Testis (tissue), 2 donors: ENCODE measurements at regions not wholly inside any gene's neighbourhood (a gene's known extent, or its start where the extent isn't known, plus 50 kb on each side); places are given as distances from the start of the nearest gene placed in this dataset.
"Not testable (repeated sequence)": the region's sequence is repeated elsewhere in the genome, so short reads cannot be mapped to it uniquely, and the experiment has no call there.

Source experiments
- POLR2A ChIP-seq: fragments of 450-650 bp; IDR thresholded peaks from one replicate; pipeline ENCODE4 v1.6.1; 2017; ENCODE audit warnings: antibody characterized with exemption, mild to moderate bottlenecking, moderate library complexity
- TF ChIP-seq, protein P1 (sequence below), 3 experiments: fragments of 450-650 bp in 2 of 3; fragments of 200-600 bp in 1 of 3; sonication (generic) in 1 of 3; IDR thresholded peaks; one replicate each; pipeline ENCODE4 v1.5.1; 2016 to 2019; ENCODE audit warnings: antibody characterized with exemption in 3 of 3, mild to moderate bottlenecking in 2 of 3, moderate library complexity in 1 of 3

DNA sequence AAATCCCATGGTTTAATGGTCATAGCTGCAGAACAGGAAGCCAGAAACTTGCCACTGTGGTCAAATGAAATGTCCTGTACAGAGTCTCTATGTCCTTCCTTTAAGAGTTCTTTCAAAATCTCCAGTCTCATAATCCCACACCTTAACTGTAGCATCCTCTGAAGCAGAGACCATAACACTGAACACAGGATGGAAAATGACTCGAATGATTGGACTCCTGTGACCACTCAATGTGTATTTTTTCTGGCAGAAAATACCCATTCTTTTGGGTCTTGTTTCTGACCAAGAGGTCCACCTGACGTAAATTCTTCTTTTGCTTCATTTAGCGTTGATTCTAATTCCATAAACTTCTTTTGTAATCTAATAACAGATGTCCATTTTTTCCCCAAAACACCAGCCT is 181.4 kb upstream of the PLGLB2 start:
- TF ChIP-seq, protein P1, sequence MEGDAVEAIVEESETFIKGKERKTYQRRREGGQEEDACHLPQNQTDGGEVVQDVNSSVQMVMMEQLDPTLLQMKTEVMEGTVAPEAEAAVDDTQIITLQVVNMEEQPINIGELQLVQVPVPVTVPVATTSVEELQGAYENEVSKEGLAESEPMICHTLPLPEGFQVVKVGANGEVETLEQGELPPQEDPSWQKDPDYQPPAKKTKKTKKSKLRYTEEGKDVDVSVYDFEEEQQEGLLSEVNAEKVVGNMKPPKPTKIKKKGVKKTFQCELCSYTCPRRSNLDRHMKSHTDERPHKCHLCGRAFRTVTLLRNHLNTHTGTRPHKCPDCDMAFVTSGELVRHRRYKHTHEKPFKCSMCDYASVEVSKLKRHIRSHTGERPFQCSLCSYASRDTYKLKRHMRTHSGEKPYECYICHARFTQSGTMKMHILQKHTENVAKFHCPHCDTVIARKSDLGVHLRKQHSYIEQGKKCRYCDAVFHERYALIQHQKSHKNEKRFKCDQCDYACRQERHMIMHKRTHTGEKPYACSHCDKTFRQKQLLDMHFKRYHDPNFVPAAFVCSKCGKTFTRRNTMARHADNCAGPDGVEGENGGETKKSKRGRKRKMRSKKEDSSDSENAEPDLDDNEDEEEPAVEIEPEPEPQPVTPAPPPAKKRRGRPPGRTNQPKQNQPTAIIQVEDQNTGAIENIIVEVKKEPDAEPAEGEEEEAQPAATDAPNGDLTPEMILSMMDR (IDR thresholded peaks at IDR 0.05) = not testable (repeated sequence)
- not testable (repeated sequence) for TF ChIP-seq POLR2A
